ENCODE measurements at regions not wholly inside any gene's neighbourhood (a gene's known extent, or its start where the extent isn't known, plus 50 kb on each side); places are given as distances from the start of the nearest gene placed in this dataset.

- TF ChIP-seq RARB (CRISPR knock-in tag; IDR thresholded peaks at IDR 0.05) (no peak), TOX (CRISPR knock-in tag; IDR thresholded peaks at IDR 0.05; ENCODE audit: borderline replicate concordance) (no peak), PPARA (CRISPR knock-in tag; IDR thresholded peaks at IDR 0.05; ENCODE audit: borderline replicate concordance) (no peak), ZC3H10 (CRISPR knock-in tag; IDR thresholded peaks at IDR 0.05) (no peak), ZFP3 (CRISPR knock-in tag; IDR thresholded peaks at IDR 0.05) (no peak), ESRRG (CRISPR knock-in tag; IDR thresholded peaks at IDR 0.05) (no peak), OSR1 (CRISPR knock-in tag; IDR thresholded peaks at IDR 0.05) (no peak)
Measured at GRCh38 chr10:25865267-25865666, 68.8 kb upstream of the MYO3A start.

All from SK-N-SH treated with all-trans-retinoic acid at 6 μM for 48 hours (cell line).